Hindlimb muscle (tissue), 1 donor: ENCODE measurements at regions not wholly inside any gene's neighbourhood (a gene's known extent, or its start where the extent isn't known, plus 50 kb on each side); places are given as distances from the start of the nearest gene placed in this dataset.
"Not testable (repeated sequence)": the region's sequence is repeated elsewhere in the genome, so short reads cannot be mapped to it uniquely, and the experiment has no call there.

Experiments used
- DNase-seq: peaks from one replicate; pipeline ENCODE4 v3.0.0-alpha.2; 2013

GRCh38 chrX:137646472-137646871 lies 80.5 kb downstream of the ZIC3 start:
- no peak for DNase-seq

- no peak for DNase-seq
Observed at GRCh38 chrX:137651647-137652046, 85.7 kb downstream of the ZIC3 start.

GRCh38 chrX:137652086-137652485 lies 86.2 kb downstream of the ZIC3 start:
- no peak for DNase-seq

GRCh38 chrX:137654481-137654880 lies 88.6 kb downstream of the ZIC3 start:
- no peak for DNase-seq

GRCh38 chrX:137667776-137668175 lies 101.8 kb downstream of the ZIC3 start:
- no peak for DNase-seq

- no peak for DNase-seq
Observed at GRCh38 chrX:137684591-137684990, 118.7 kb downstream of the ZIC3 start.

- no peak for DNase-seq
Observed at GRCh38 chrX:137695417-137695816, 129.5 kb downstream of the ZIC3 start.

GRCh38 chrX:137707348-137707747 lies 141.4 kb downstream of the ZIC3 start:
- DNase-seq: no peak

- no peak for DNase-seq
Observed at GRCh38 chrX:137742846-137743245, 176.9 kb downstream of the ZIC3 start.

GRCh38 chrX:137743414-137743813 lies 177.5 kb downstream of the ZIC3 start:
- no peak for DNase-seq

GRCh38 chrX:137746289-137746688 lies 180.4 kb downstream of the ZIC3 start:
- no peak for DNase-seq

- no peak for DNase-seq
Observed at GRCh38 chrX:137747244-137748043, 181.5 kb downstream of the ZIC3 start.

GRCh38 chrX:137748827-137749226 lies 182.9 kb downstream of the ZIC3 start:
- DNase-seq: no peak

GRCh38 chrX:137749246-137749645 lies 183.3 kb downstream of the ZIC3 start:
- no peak for DNase-seq

- no peak for DNase-seq
Observed at GRCh38 chrX:137771537-137771936, 205.6 kb downstream of the ZIC3 start.

- DNase-seq: no peak
Observed at GRCh38 chrX:137792214-137792613, 226.3 kb downstream of the ZIC3 start.

- DNase-seq: not testable (repeated sequence)
Observed at GRCh38 chrX:137797926-137798325, 232.0 kb downstream of the ZIC3 start.

- DNase-seq: no peak
Observed at GRCh38 chrX:137823257-137823656, 257.3 kb downstream of the ZIC3 start.

GRCh38 chrX:137847376-137847775 lies 281.4 kb downstream of the ZIC3 start:
- peak; percentile 46 for DNase-seq

- no peak for DNase-seq
Observed at GRCh38 chrX:137848266-137848905, 282.5 kb downstream of the ZIC3 start.

- no peak for DNase-seq
Observed at GRCh38 chrX:137852502-137852901, 286.6 kb downstream of the ZIC3 start.

GRCh38 chrX:137855490-137855889 lies 289.6 kb downstream of the ZIC3 start:
- DNase-seq: no peak

GRCh38 chrX:137858106-137858505 lies 292.2 kb downstream of the ZIC3 start:
- DNase-seq: no peak

- DNase-seq: no peak
Observed at GRCh38 chrX:137878401-137878800, 312.5 kb downstream of the ZIC3 start.
